A673 (cell line): ENCODE measurements at regions not wholly inside any gene's neighbourhood (a gene's known extent, or its start where the extent isn't known, plus 50 kb on each side); places are given as distances from the start of the nearest gene placed in this dataset.

Experiments
- BruUV-seq: library from RNA; stranded (reverse); fragments of 400-500 nt; replicated peaks from 2 replicates; lab custom pipeline; 2021; lab: Mats Ljungman, UMichigan
- CTCF ChIA-PET: fragments of 300-600 bp; sonication (Branson Sonifier 250); formaldehyde crosslinking; loops from one replicate; lab custom pipeline; 2022; ENCODE audit warnings: antibody characterized with exemption; lab: Charles Lee
- POLR2A ChIA-PET: fragments of 300-600 bp; sonication (Branson Sonifier 250); formaldehyde crosslinking; loops from one replicate; lab custom pipeline; 2022; ENCODE audit warnings: antibody characterized with exemption; ENCODE audit not compliant: low non-redundant PET; lab: Charles Lee
- DNase-seq: peaks from one replicate; pipeline ENCODE4 v3.0.0-alpha.2; 2015; ENCODE audit warnings: low spot score
- H3K27ac ChIP-seq: fragments of 200-600 bp; sonication (generic); 2 replicates; pipeline ENCODE4 v1.5.1; 2016; ENCODE audit warnings: mixed run types, low read depth, mild to moderate bottlenecking, mixed read lengths, antibody characterized with exemption, low read length; ENCODE audit not compliant: poor library complexity, severe bottlenecking
- H3K27me3 ChIP-seq: fragments of 200-600 bp; sonication (generic); replicated peaks from 2 replicates; pipeline ENCODE4 v1.6.1; 2017; ENCODE audit warnings: mixed run types, low read depth, mild to moderate bottlenecking, mixed read lengths, antibody characterized with exemption, low read length; ENCODE audit not compliant: insufficient read depth, poor library complexity
- H3K36me3 ChIP-seq: fragments of 200-600 bp; sonication (generic); 2 replicates; pipeline ENCODE4 v1.6.1; 2016; ENCODE audit warnings: mixed run types, mild to moderate bottlenecking, mixed read lengths, antibody characterized with exemption, low read length; ENCODE audit not compliant: insufficient read depth, poor library complexity, severe bottlenecking
- H3K4me1 ChIP-seq: fragments of 200-600 bp; sonication (generic); 2 replicates; pipeline ENCODE4 v1.6.1; 2017; ENCODE audit warnings: mixed run types, mild to moderate bottlenecking, mixed read lengths, antibody characterized with exemption, low read length; ENCODE audit not compliant: insufficient read depth, poor library complexity, severe bottlenecking
- H3K4me3 ChIP-seq: fragments of 200-600 bp; sonication (generic); 2 replicates; pipeline ENCODE4 v1.5.1; 2016; ENCODE audit warnings: low read depth, mixed run types, mild to moderate bottlenecking, mixed read lengths, low read length; ENCODE audit not compliant: poor library complexity, severe bottlenecking
- H3K9me3 ChIP-seq: fragments of 200-600 bp; sonication (generic); 2 replicates; pipeline ENCODE4 v1.6.1; 2016; ENCODE audit warnings: mixed run types, low read depth, mild to moderate bottlenecking, mixed read lengths, antibody characterized with exemption, low read length; ENCODE audit not compliant: poor library complexity, severe bottlenecking
- EZH2 ChIP-seq: fragments of 200-600 bp; sonication (generic); IDR thresholded peaks from 2 replicates; pipeline ENCODE4 v1.6.1; 2017; ENCODE audit warnings: borderline replicate concordance, low read depth, mild to moderate bottlenecking, mixed read lengths, antibody characterized with exemption, low read length; ENCODE audit not compliant: poor library complexity, severe bottlenecking
- intact Hi-C: fragments of 100-400 bp; cut with micrococcal nuclease; formaldehyde crosslinking; loops from one replicate; pipeline ENCODE4 v1.10.0; 2022; ENCODE audit not compliant: unreplicated experiment
- TF ChIP-seq, protein P1 (sequence below): fragments of 300-800, 200-600 bp; sonication (generic); conservative IDR thresholded peaks from 2 replicates; pipeline ENCODE4 v1.5.1; 2017; ENCODE audit warnings: low read depth, mild to moderate bottlenecking, antibody characterized with exemption, low read length, moderate library complexity, mixed read lengths

DNA sequence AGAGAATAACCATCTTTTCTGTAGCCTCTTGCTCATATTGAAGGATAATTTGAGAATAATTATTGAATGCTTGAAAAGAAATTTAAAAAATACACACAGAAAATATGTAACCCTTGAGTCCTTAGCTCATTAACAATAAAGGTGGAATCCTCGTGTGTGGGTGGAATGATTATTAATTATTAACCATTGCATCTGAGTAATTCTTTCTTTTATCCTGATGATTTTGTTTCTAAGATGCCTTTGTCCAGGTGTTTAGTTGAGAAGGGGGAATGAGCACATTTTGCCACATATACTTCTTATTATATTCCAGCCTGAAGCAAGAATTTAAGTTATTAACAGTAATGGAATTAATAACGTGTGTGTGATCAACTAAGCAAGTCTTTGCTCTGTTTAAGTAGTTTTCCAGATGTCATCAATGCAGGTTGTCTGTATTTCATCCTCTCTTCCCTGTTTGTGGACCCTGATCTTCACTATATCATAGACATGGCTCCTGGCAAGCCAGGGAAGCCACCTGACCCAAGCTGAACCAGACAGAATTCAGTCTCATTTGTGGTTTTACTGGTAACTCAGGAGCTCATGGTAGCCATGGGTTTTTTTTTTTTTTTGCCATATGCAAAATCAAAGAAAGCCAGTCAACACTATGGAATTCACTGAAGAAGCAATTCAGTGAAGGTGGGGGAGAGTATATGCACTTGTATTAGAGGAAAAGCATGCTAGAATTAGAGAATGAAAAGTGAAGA, 144.3 kb downstream of the KIF20B start:
- BruUV-seq = no TSS peak
- peaks cover 15% of the 10 kb centered on the region for H3K27me3 ChIP-seq
- DNase-seq = no peak
- H3K9me3 ChIP-seq = no peaks in the 10 kb centered on the region
- intact Hi-C loops = no loop called here
- H3K4me3 ChIP-seq = no peak overlapping the region
- POLR2A ChIA-PET = no interaction called here
- H3K36me3 ChIP-seq = no peaks in the 10 kb centered on the region
- no peaks in the 10 kb centered on the region for H3K4me1 ChIP-seq
- no peak overlapping the region for H3K27ac ChIP-seq
- CTCF ChIA-PET = no interaction called here
- TF ChIP-seq, protein P1, sequence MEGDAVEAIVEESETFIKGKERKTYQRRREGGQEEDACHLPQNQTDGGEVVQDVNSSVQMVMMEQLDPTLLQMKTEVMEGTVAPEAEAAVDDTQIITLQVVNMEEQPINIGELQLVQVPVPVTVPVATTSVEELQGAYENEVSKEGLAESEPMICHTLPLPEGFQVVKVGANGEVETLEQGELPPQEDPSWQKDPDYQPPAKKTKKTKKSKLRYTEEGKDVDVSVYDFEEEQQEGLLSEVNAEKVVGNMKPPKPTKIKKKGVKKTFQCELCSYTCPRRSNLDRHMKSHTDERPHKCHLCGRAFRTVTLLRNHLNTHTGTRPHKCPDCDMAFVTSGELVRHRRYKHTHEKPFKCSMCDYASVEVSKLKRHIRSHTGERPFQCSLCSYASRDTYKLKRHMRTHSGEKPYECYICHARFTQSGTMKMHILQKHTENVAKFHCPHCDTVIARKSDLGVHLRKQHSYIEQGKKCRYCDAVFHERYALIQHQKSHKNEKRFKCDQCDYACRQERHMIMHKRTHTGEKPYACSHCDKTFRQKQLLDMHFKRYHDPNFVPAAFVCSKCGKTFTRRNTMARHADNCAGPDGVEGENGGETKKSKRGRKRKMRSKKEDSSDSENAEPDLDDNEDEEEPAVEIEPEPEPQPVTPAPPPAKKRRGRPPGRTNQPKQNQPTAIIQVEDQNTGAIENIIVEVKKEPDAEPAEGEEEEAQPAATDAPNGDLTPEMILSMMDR = no peak
- TF ChIP-seq EZH2 = no peak

DNA sequence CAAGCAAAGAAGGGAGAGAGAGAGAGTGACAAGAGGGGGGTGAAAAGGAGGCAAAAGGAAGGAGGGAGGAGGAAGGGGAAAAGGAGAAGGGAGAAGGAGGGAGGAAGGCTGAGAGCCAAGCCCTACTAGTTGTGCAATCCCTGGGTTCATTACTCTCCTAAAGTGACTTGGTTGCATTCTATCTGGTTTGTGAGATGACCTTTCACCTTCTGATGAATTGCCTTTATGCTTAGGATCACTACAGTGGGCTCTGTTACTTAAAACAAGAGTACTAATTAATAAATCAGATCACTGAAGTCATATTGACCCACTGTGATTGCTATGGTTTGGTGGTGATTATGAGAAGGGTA, 144.9 kb downstream of the KIF20B start:
- BruUV-seq = no TSS peak
- Histone ChIP-seq H3K4me3 (no peak overlapping the region), H3K9me3 (no peaks in the 10 kb centered on the region), H3K27me3 (peaks cover 15% of the 10 kb centered on the region), H3K4me1 (no peaks in the 10 kb centered on the region), H3K36me3 (no peaks in the 10 kb centered on the region), H3K27ac (no peak overlapping the region)
- TF ChIP-seq EZH2 = no peak
- CTCF ChIA-PET = no interaction called here
- POLR2A ChIA-PET = no interaction called here
- intact Hi-C loops = no loop called here
- no peak for DNase-seq

DNA sequence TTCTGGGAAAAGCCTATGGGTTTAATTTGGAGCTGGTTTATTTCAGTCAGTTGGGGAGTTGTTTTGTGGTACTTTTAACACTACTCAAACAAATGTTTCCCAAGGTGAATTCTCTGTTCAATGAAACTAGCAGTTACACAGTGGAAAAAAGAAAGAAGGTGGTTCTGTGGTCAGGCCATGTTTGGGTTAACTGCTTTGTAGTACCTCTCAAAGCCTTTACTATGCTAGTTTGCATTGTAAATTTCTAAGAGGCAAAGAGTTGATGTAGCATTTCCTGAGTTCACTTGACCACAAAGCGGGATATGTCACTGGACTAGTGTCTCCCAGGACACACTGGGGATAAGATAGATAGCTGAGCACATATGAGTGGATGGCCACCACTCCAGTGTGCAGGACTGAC, 145.4 kb downstream of the KIF20B start:
- intact Hi-C loops = no loop called here
- ChIA-PET CTCF (no interaction called here), POLR2A (no interaction called here)
- H3K9me3 ChIP-seq = no peaks in the 10 kb centered on the region
- H3K4me3 ChIP-seq = no peak overlapping the region
- no peaks in the 10 kb centered on the region for H3K4me1 ChIP-seq
- DNase-seq = no peak
- peaks cover 15% of the 10 kb centered on the region for H3K27me3 ChIP-seq
- BruUV-seq = no TSS peak
- no peak overlapping the region for H3K27ac ChIP-seq
- no peak for TF ChIP-seq EZH2
- TF ChIP-seq, protein P1 = no peak
- no peaks in the 10 kb centered on the region for H3K36me3 ChIP-seq

DNA sequence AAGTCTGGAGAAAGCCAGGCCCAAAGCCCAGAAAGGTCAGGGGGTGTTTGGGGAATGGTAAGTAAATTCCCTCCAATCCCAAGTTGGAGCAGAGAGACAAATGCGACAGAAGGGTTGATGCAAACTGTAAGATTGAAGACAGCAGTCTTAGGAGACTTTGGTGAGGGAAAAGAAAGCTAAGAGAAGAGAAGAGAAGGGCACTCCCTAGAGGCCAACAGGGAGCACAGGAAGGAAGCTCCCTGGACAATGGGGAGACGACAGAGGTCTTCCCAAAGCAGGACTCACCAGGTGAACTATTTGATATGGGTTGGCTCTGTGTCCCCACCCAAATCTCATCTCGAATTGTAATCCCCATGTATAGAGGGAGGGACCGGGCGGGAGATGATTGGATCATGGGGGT, 151.5 kb downstream of the KIF20B start:
- Histone ChIP-seq H3K4me1 (no peaks in the 10 kb centered on the region), H3K9me3 (no peaks in the 10 kb centered on the region), H3K4me3 (no peak overlapping the region), H3K27ac (no peak overlapping the region), H3K36me3 (no peaks in the 10 kb centered on the region), H3K27me3 (peaks cover 10% of the 10 kb centered on the region)
- POLR2A ChIA-PET = no interaction called here
- CTCF ChIA-PET = no interaction called here
- no TSS peak for BruUV-seq
- no peak for DNase-seq
- no peak for TF ChIP-seq EZH2
- TF ChIP-seq, protein P1 = 0 out of 2 replicates have a peak, but pooled peaks have one; percentile 13
- intact Hi-C loops = no loop called here
